ENCODE measurements at regions not wholly inside any gene's neighbourhood (a gene's known extent, or its start where the extent isn't known, plus 50 kb on each side); places are given as distances from the start of the nearest gene placed in this dataset.

- TF ChIP-seq EP300 (IDR thresholded peaks at IDR 0.05; ENCODE audit: low read depth) = no peak
- TF ChIP-seq, protein P1, sequence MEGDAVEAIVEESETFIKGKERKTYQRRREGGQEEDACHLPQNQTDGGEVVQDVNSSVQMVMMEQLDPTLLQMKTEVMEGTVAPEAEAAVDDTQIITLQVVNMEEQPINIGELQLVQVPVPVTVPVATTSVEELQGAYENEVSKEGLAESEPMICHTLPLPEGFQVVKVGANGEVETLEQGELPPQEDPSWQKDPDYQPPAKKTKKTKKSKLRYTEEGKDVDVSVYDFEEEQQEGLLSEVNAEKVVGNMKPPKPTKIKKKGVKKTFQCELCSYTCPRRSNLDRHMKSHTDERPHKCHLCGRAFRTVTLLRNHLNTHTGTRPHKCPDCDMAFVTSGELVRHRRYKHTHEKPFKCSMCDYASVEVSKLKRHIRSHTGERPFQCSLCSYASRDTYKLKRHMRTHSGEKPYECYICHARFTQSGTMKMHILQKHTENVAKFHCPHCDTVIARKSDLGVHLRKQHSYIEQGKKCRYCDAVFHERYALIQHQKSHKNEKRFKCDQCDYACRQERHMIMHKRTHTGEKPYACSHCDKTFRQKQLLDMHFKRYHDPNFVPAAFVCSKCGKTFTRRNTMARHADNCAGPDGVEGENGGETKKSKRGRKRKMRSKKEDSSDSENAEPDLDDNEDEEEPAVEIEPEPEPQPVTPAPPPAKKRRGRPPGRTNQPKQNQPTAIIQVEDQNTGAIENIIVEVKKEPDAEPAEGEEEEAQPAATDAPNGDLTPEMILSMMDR (IDR thresholded peaks at IDR 0.05) = no peak
Measured at GRCh38 chr3:115245899-115246298, 98.8 kb upstream of the ZBTB20 start.
